H1 (cell line): ENCODE measurements at regions not wholly inside any gene's neighbourhood (a gene's known extent, or its start where the extent isn't known, plus 50 kb on each side); places are given as distances from the start of the nearest gene placed in this dataset.

Experiments
- CHD2 ChIP-seq: IDR thresholded peaks from 2 replicates; pipeline ENCODE4 v1.6.1; 2012; ENCODE audit warnings: low read length, improper control_type of control experiment
- GTF2F1 ChIP-seq: IDR thresholded peaks from 2 replicates; pipeline ENCODE4 v1.6.1; 2012; ENCODE audit warnings: low read depth, low read length, improper control_type of control experiment, borderline replicate concordance
- HDAC2 ChIP-seq, 2 experiments: fragments of 300-600 bp in 1 of 2; sonication (generic) in 1 of 2; IDR thresholded peaks; 2 replicates each; pipeline ENCODE4 v1.6.1; 2011 to 2012; ENCODE audit warnings: low read depth in 2 of 2, low read length in 2 of 2, mild to moderate bottlenecking in 2 of 2, moderate library complexity in 2 of 2, borderline replicate concordance in 1 of 2, inconsistent platforms in 1 of 2
- JUN ChIP-seq: IDR thresholded peaks from 2 replicates; pipeline ENCODE4 v1.6.1; 2011; ENCODE audit warnings: low read depth, mild to moderate bottlenecking, improper control_type of control experiment, low read length
- KDM4A ChIP-seq: IDR thresholded peaks from one replicate; pipeline ENCODE4 v1.7.1; 2012; ENCODE audit warnings: low read depth, mild to moderate bottlenecking, moderate library complexity, low read length, inconsistent platforms; ENCODE audit not compliant: severe bottlenecking
- RNF2 ChIP-seq: fragments of 200-900, 300-1000 bp; sonication (generic); IDR thresholded peaks from 2 replicates; pipeline ENCODE4 v1.7.1; 2016; ENCODE audit warnings: borderline replicate concordance, low read depth, mild to moderate bottlenecking, antibody characterized with exemption, low read length; ENCODE audit not compliant: poor library complexity, severe bottlenecking; ENCODE audit errors: missing control alignments
- SP2 ChIP-seq: IDR thresholded peaks from 2 replicates; pipeline ENCODE4 v1.6.1; 2012; ENCODE audit warnings: mild to moderate bottlenecking, low read length, inconsistent platforms
- SRF ChIP-seq: IDR thresholded peaks from 2 replicates; pipeline ENCODE4 v1.6.1; 2011; ENCODE audit warnings: mild to moderate bottlenecking, low read depth, low read length, moderate library complexity
- TF ChIP-seq, protein P1 (sequence below): fragments of 300-600 bp; sonication (generic); IDR thresholded peaks from 2 replicates; pipeline ENCODE4 v1.7.1; 2012; ENCODE audit warnings: low read length, moderate library complexity, mild to moderate bottlenecking, inconsistent platforms; ENCODE audit not compliant: insufficient replicate concordance

DNA sequence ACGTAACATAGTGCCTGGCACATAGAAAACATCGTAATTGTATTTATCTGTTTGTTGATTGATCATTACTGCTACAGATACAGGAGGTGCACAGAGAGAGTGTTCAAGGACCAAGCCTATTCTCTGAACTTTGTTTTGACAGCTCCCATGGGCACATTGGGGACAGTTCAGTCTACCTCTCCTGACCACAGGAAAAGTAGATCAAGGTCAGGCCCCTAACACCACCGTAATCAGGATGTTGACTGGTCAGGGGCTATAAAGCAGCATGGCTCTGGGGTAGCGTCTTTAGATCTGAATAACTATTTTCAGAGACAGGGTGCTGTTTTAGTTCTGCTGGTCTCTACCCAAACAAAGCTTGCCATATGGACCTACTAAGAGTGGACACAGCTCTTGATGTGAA, 223.1 kb upstream of the IRF2BP2 start (continued):
- TF ChIP-seq, protein P1, sequence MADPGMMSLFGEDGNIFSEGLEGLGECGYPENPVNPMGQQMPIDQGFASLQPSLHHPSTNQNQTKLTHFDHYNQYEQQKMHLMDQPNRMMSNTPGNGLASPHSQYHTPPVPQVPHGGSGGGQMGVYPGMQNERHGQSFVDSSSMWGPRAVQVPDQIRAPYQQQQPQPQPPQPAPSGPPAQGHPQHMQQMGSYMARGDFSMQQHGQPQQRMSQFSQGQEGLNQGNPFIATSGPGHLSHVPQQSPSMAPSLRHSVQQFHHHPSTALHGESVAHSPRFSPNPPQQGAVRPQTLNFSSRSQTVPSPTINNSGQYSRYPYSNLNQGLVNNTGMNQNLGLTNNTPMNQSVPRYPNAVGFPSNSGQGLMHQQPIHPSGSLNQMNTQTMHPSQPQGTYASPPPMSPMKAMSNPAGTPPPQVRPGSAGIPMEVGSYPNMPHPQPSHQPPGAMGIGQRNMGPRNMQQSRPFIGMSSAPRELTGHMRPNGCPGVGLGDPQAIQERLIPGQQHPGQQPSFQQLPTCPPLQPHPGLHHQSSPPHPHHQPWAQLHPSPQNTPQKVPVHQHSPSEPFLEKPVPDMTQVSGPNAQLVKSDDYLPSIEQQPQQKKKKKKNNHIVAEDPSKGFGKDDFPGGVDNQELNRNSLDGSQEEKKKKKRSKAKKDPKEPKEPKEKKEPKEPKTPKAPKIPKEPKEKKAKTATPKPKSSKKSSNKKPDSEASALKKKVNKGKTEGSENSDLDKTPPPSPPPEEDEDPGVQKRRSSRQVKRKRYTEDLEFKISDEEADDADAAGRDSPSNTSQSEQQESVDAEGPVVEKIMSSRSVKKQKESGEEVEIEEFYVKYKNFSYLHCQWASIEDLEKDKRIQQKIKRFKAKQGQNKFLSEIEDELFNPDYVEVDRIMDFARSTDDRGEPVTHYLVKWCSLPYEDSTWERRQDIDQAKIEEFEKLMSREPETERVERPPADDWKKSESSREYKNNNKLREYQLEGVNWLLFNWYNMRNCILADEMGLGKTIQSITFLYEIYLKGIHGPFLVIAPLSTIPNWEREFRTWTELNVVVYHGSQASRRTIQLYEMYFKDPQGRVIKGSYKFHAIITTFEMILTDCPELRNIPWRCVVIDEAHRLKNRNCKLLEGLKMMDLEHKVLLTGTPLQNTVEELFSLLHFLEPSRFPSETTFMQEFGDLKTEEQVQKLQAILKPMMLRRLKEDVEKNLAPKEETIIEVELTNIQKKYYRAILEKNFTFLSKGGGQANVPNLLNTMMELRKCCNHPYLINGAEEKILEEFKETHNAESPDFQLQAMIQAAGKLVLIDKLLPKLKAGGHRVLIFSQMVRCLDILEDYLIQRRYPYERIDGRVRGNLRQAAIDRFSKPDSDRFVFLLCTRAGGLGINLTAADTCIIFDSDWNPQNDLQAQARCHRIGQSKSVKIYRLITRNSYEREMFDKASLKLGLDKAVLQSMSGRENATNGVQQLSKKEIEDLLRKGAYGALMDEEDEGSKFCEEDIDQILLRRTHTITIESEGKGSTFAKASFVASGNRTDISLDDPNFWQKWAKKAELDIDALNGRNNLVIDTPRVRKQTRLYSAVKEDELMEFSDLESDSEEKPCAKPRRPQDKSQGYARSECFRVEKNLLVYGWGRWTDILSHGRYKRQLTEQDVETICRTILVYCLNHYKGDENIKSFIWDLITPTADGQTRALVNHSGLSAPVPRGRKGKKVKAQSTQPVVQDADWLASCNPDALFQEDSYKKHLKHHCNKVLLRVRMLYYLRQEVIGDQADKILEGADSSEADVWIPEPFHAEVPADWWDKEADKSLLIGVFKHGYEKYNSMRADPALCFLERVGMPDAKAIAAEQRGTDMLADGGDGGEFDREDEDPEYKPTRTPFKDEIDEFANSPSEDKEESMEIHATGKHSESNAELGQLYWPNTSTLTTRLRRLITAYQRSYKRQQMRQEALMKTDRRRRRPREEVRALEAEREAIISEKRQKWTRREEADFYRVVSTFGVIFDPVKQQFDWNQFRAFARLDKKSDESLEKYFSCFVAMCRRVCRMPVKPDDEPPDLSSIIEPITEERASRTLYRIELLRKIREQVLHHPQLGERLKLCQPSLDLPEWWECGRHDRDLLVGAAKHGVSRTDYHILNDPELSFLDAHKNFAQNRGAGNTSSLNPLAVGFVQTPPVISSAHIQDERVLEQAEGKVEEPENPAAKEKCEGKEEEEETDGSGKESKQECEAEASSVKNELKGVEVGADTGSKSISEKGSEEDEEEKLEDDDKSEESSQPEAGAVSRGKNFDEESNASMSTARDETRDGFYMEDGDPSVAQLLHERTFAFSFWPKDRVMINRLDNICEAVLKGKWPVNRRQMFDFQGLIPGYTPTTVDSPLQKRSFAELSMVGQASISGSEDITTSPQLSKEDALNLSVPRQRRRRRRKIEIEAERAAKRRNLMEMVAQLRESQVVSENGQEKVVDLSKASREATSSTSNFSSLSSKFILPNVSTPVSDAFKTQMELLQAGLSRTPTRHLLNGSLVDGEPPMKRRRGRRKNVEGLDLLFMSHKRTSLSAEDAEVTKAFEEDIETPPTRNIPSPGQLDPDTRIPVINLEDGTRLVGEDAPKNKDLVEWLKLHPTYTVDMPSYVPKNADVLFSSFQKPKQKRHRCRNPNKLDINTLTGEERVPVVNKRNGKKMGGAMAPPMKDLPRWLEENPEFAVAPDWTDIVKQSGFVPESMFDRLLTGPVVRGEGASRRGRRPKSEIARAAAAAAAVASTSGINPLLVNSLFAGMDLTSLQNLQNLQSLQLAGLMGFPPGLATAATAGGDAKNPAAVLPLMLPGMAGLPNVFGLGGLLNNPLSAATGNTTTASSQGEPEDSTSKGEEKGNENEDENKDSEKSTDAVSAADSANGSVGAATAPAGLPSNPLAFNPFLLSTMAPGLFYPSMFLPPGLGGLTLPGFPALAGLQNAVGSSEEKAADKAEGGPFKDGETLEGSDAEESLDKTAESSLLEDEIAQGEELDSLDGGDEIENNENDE = no peak
- no peak for TF ChIP-seq HDAC2 (IDR thresholded peaks at IDR 0.05; ENCODE audit: borderline replicate concordance in 1 of 2, low read depth in 2 of 2, low read length in 2 of 2)
- no peak for TF ChIP-seq SP2
- TF ChIP-seq JUN = no peak
- no peak for TF ChIP-seq GTF2F1
- TF ChIP-seq KDM4A = no peak
- no peak for TF ChIP-seq CHD2
- TF ChIP-seq RNF2 = no peak
- TF ChIP-seq SRF = no peak
